Stimulated activated CD8-positive, alpha-beta memory T cell treated with anti-CD3 and anti-CD28 coated beads, Interleukin-15, amount 100 ng/mL, for 4 hours (primary cell): ENCODE measurements at regions not wholly inside any gene's neighbourhood (a gene's known extent, or its start where the extent isn't known, plus 50 kb on each side); places are given as distances from the start of the nearest gene placed in this dataset.

Experiments
- DNase-seq, 2 donors: peaks; one replicate each; pipeline ENCODE4 v3.0.0-alpha.2; 2020; ENCODE audit warnings: low read depth in 2 of 2

DNA sequence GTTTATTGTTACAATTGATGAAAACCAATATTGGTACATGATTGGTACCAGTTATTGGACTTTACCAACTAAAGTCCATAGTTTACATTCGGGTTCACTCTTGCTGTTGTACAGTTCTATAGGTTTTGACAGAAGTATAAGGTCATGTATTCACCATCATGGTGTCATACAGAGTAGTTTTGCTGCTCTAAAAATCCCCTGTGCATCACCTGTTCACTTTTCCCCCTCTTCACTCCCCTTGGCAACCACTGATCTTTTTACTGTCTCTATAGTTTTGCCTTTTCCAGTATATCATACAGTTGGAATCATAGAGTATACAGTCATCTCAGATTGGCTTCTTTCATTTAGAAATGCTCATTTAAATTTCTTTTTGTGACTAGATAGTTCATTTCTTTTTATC lies 51.2 kb upstream of the MED4 start:
- no peak for DNase-seq
